K562 (cell line): ENCODE measurements at regions not wholly inside any gene's neighbourhood (a gene's known extent, or its start where the extent isn't known, plus 50 kb on each side); places are given as distances from the start of the nearest gene placed in this dataset.

Experiments used
- ATAC-seq: fragments of 200-7000 bp; cut with Tn5 transposase; 3 replicates; pipeline ENCODE4 v1.9.1; 2020; ENCODE audit warnings: moderate library complexity
- BruUV-seq: library from RNA; stranded (reverse); fragments of 400-500 nt; replicated peaks from 2 replicates; lab custom pipeline; 2021; lab: Mats Ljungman, UMichigan
- CTCF ChIA-PET: fragments of 300-600 bp; formaldehyde crosslinking; extraction: SDS; loops from one replicate; lab custom pipeline; 2021; ENCODE audit warnings: low intra/inter-chr PET ratio; lab: Yijun Ruan, JAX
- POLR2A ChIA-PET: fragments of 300-600, 350-650 bp; sonication (Branson Sonifier 250); formaldehyde crosslinking; extraction: SDS; loops from one replicate; lab custom pipeline; 2021; ENCODE audit warnings: antibody characterized with exemption, inconsistent platforms; lab: Yijun Ruan, JAX
- DNase-seq, 4 experiments: peaks; one replicate each; pipeline versions ENCODE4 v3.0.0 to v3.0.0-alpha.2; 2011 to 2018; ENCODE audit warnings: low spot score in 3 of 4, mixed read lengths in 3 of 4; ENCODE audit errors: extremely low read depth in 1 of 4
- FAIRE-seq: peaks from 2 replicates; lab custom pipeline; 2011; peaks lifted over from hg19 to GRCh38; lab: Jason Lieb, UNC
- H2AFZ ChIP-seq: 2 replicates; pipeline ENCODE4 v1.6.0; 2011; ENCODE audit warnings: low read depth, low read length, control low read depth, inconsistent platforms
- H3K27ac ChIP-seq: fragments of 200-600 bp; 3 replicates; pipeline ENCODE4 v1.8.0; 2011; ENCODE audit warnings: low read depth, mild to moderate bottlenecking, control low read depth, inconsistent platforms, low read length, moderate library complexity, mixed read lengths; ENCODE audit errors: extremely low read depth
- H3K27me3 ChIP-seq, 2 experiments: fragments of 300-600 bp in 1 of 2; 2 replicates in 1 of 2; 3 replicates in 1 of 2; pipeline versions ENCODE4 v1.6.0 to v1.8.0; 2011; ENCODE audit warnings: inconsistent platforms in 2 of 2, low read length in 2 of 2, mild to moderate bottlenecking in 1 of 2, mixed read lengths in 1 of 2, moderate library complexity in 1 of 2; ENCODE audit not compliant: control insufficient read depth in 2 of 2, insufficient read depth in 2 of 2
- H3K36me3 ChIP-seq: fragments of 300-600 bp; 3 replicates; pipeline ENCODE4 v1.8.0; 2011; ENCODE audit warnings: mild to moderate bottlenecking, low read length, inconsistent platforms; ENCODE audit not compliant: control insufficient read depth, insufficient read depth
- H3K4me1 ChIP-seq, 2 experiments: fragments of 200-600 bp in 1 of 2; replicated peaks in 1 of 2; 2 replicates in 1 of 2; 3 replicates in 1 of 2; pipeline versions ENCODE4 v1.5.1 to v1.8.0; 2011; ENCODE audit warnings: inconsistent platforms in 2 of 2, low read length in 2 of 2, mild to moderate bottlenecking in 1 of 2, mixed read lengths in 1 of 2, moderate library complexity in 1 of 2; ENCODE audit not compliant: control insufficient read depth in 2 of 2, insufficient read depth in 2 of 2
- H3K4me2 ChIP-seq: 2 replicates; pipeline ENCODE4 v1.6.1; 2011; ENCODE audit warnings: low read length, control low read depth, inconsistent platforms, mixed read lengths; ENCODE audit not compliant: insufficient read depth
- H3K4me3 ChIP-seq: fragments of 200-600 bp; sonication (generic), shearing (Covaris generic); 2 replicates; pipeline ENCODE4 v1.5.1; 2016; ENCODE audit warnings: control low read depth, inconsistent platforms
- H3K79me2 ChIP-seq: fragments of 200-600 bp; 3 replicates; pipeline ENCODE4 v1.8.0; 2011; ENCODE audit warnings: low read length, inconsistent platforms; ENCODE audit not compliant: control insufficient read depth, insufficient read depth
- H3K9ac ChIP-seq, 2 experiments: 2 replicates each; pipeline versions ENCODE4 v1.6.0 to v1.6.1; 2011; ENCODE audit warnings: low read depth in 2 of 2, low read length in 2 of 2, control low read depth in 1 of 2, inconsistent platforms in 1 of 2, mild to moderate bottlenecking in 1 of 2, mixed read lengths in 1 of 2; ENCODE audit not compliant: insufficient read depth in 1 of 2
- H3K9me1 ChIP-seq: one replicate; pipeline ENCODE4 v1.6.0; 2011; ENCODE audit warnings: inconsistent platforms, mild to moderate bottlenecking, low read length, moderate library complexity; ENCODE audit not compliant: control insufficient read depth, insufficient read depth
- H3K9me3 ChIP-seq: replicated peaks from 2 replicates; pipeline ENCODE4 v1.5.1; 2011; ENCODE audit warnings: low read depth, low read length, inconsistent platforms; ENCODE audit not compliant: control insufficient read depth, insufficient read depth
- H4K20me1 ChIP-seq: replicated peaks from 2 replicates; pipeline ENCODE4 v1.6.1; 2011; ENCODE audit warnings: low read length, inconsistent platforms, mixed read lengths; ENCODE audit not compliant: control insufficient read depth, insufficient read depth
- CEBPB ChIP-seq: fragments of 450-650 bp; IDR thresholded peaks from 2 replicates; pipeline ENCODE4 v1.6.1; 2016; ENCODE audit warnings: missing genetic modification characterization, missing compliant biosample characterization
- MCM5 ChIP-seq: fragments of 450-650 bp; IDR thresholded peaks from 2 replicates; pipeline ENCODE4 v1.6.1; 2016; ENCODE audit warnings: low read depth
- MEIS2 ChIP-seq: fragments of 450-650 bp; IDR thresholded peaks from 2 replicates; pipeline ENCODE4 v1.6.1; 2014; ENCODE audit warnings: mild to moderate bottlenecking; ENCODE audit not compliant: partially characterized antibody
- PBX2 ChIP-seq, 2 experiments: IDR thresholded peaks in 1 of 2; conservative IDR thresholded peaks in 1 of 2; 2 replicates each; pipeline ENCODE4 v1.6.1; 2016; ENCODE audit warnings: low read depth in 2 of 2, mild to moderate bottlenecking in 1 of 2, missing compliant biosample characterization in 1 of 2, missing genetic modification characterization in 1 of 2, moderate library complexity in 1 of 2
- RBM15 ChIP-seq: fragments of 200-400 bp; formaldehyde crosslinking; IDR thresholded peaks from 2 replicates; pipeline ENCODE4 v1.6.1; 2018; ENCODE audit warnings: mild to moderate bottlenecking, low read length, moderate library complexity; ENCODE audit not compliant: insufficient read depth
- RFX7 ChIP-seq: fragments of 250-450 bp; sonication (Bioruptor Pico); IDR thresholded peaks from 2 replicates; pipeline ENCODE4 v1.5.1; 2021; ENCODE audit warnings: mild to moderate bottlenecking
- RUNX1 ChIP-seq: sonication (generic); IDR thresholded peaks from 2 replicates; pipeline ENCODE4 v1.6.1; 2016; ENCODE audit warnings: antibody characterized with exemption, low read depth
- ZBTB2 ChIP-seq: fragments of 450-650 bp; IDR thresholded peaks from 2 replicates; pipeline ENCODE4 v1.6.1; 2016; ENCODE audit warnings: antibody characterized with exemption
- ZNF445 ChIP-seq: fragments of 250-450 bp; sonication (Bioruptor Pico); IDR thresholded peaks from 2 replicates; pipeline ENCODE4 v1.4.0; 2020; ENCODE audit warnings: low read depth, mild to moderate bottlenecking, moderate library complexity
- WGBS: fragments of 100-300 bp; shearing (Covaris generic); methylation state at CpG from one replicate; pipeline ENCODE4 v1.1.6; 2016; ENCODE audit warnings: low coverage, mixed read lengths; ENCODE audit not compliant: insufficient coverage; ENCODE audit errors: missing lambda C conversion rate; 5-methylcytosine and 5-hydroxymethylcytosine counted together
- in situ Hi-C: fragments of 300-500 bp; cut with MboI; formaldehyde crosslinking; loops from 4 replicates; pipeline ENCODE4 v1.15.0; 2018; ENCODE audit warnings: inconsistent platforms, mixed read lengths
- intact Hi-C: fragments of 100-400 bp; cut with micrococcal nuclease; formaldehyde crosslinking; loops from 2 replicates; pipeline ENCODE4 v1.14.2; 2022

- FAIRE-seq = peak; percentile 15
- Histone ChIP-seq H3K27ac (no peak overlapping the region), H3K27me3 (peaks cover 0 to 20% of the 10 kb centered on the region in 2 experiments; a peak in 2 of 5 replicates), H3K4me2 (no peak overlapping the region), H3K36me3 (no peaks in the 10 kb centered on the region), H4K20me1 (no peaks in the 10 kb centered on the region), H3K9ac (no peak overlapping the region), H3K4me3 (no peak overlapping the region), H2AFZ (no peak overlapping the region), H3K4me1 (no peaks in the 10 kb centered on the region), H3K79me2 (no peaks in the 10 kb centered on the region), H3K9me3 (no peaks in the 10 kb centered on the region), H3K9me1 (no peaks in the 10 kb centered on the region)
- in situ Hi-C loops (no loop called here), intact Hi-C loops (no loop called here)
- ChIA-PET POLR2A (no interaction called here), CTCF (no interaction called here)
- BruUV-seq = no TSS peak
- 2% methylated on average over 4 of the region's 4 CpGs for WGBS
- no peak for ATAC-seq
- DNase-seq = no peak
- no peak for TF ChIP-seq RUNX1
- no peak for TF ChIP-seq CEBPB (tag)
- TF ChIP-seq PBX2 (CRISPR knock-in tag; IDR thresholded peaks at IDR 0.05; ENCODE audit: low read depth) = no peak
- no peak for TF ChIP-seq PBX2 (tag; conservative IDR thresholded peaks at IDR 0.05; ENCODE audit: low read depth)
- TF ChIP-seq RBM15 = no peak
- TF ChIP-seq MEIS2 = no peak
- no peak for TF ChIP-seq MCM5
- TF ChIP-seq ZBTB2 = no peak
- no peak for TF ChIP-seq ZNF445
- no peak for TF ChIP-seq RFX7
Measured at GRCh38 chr2:109685453-109685852, 71.3 kb downstream of the SOWAHC start.
